HCT116 (cell line): ENCODE measurements at regions not wholly inside any gene's neighbourhood (a gene's known extent, or its start where the extent isn't known, plus 50 kb on each side); places are given as distances from the start of the nearest gene placed in this dataset.

Experiments used
- ATAC-seq: fragments of 200-7000 bp; cut with Tn5 transposase; 2 replicates; pipeline ENCODE4 v1.9.1; 2020; ENCODE audit warnings: mild to moderate bottlenecking, moderate library complexity
- BruUV-seq: library from RNA; stranded (reverse); fragments of 400-500 nt; replicated peaks from 2 replicates; lab custom pipeline; 2021; lab: Mats Ljungman, UMichigan
- CTCF ChIA-PET: fragments of 300-600 bp; sonication (Branson Sonifier 250); formaldehyde crosslinking; loops from one replicate; lab custom pipeline; 2021; ENCODE audit warnings: antibody characterized with exemption; lab: Charles Lee
- POLR2A ChIA-PET: fragments of 300-600, 350-600 bp; sonication (Branson Sonifier 250); formaldehyde crosslinking; loops from one replicate; lab custom pipeline; 2021; ENCODE audit warnings: antibody characterized with exemption; lab: Charles Lee
- RAD21 ChIA-PET, 2 experiments: fragments of 300-600 bp; sonication (Branson Sonifier 250); formaldehyde crosslinking; loops; one replicate each; lab custom pipeline; 2023; ENCODE audit warnings: low total read pairs in 2 of 2; ENCODE audit not compliant: uncharacterized antibody in 2 of 2, unreplicated experiment in 2 of 2, low non-redundant PET in 1 of 2; lab: Charles Lee
- DNase-seq: peaks from one replicate; pipeline ENCODE4 v3.0.0-alpha.2; 2010; ENCODE audit warnings: low read depth, low spot score
- H2AFZ ChIP-seq: fragments of 200-600 bp; shearing (Covaris generic), sonication (generic); 2 replicates; pipeline ENCODE4 v1.6.1; 2017; ENCODE audit warnings: low read depth, mixed run types, mixed read lengths, antibody characterized with exemption, low read length; ENCODE audit not compliant: poor library complexity, severe bottlenecking
- H3K27ac ChIP-seq: 2 replicates; pipeline ENCODE4 v1.5.1; 2012; ENCODE audit warnings: low read depth, low read length
- H3K27me3 ChIP-seq: fragments of 200-600 bp; sonication (generic); 2 replicates; pipeline ENCODE4 v1.6.1; 2016; ENCODE audit warnings: mixed run types, low read length, mixed read lengths; ENCODE audit not compliant: insufficient read depth
- H3K36me3 ChIP-seq, 2 experiments: fragments of 200-500 bp in 1 of 2; fragments of 200-600 bp in 1 of 2; sonication (Bioruptor generic) in 1 of 2; sonication (generic) in 1 of 2; 2 replicates each; pipeline versions ENCODE4 v1.5.1 to v1.6.1; 2014 to 2016; ENCODE audit warnings: low read length in 2 of 2, inconsistent platforms in 1 of 2, mixed read lengths in 1 of 2, mixed run types in 1 of 2; ENCODE audit not compliant: insufficient read depth in 2 of 2, control insufficient read depth in 1 of 2
- H3K4me1 ChIP-seq, 2 experiments: fragments of 200-600 bp in 1 of 2; sonication (generic) in 1 of 2; 2 replicates each; pipeline versions ENCODE4 v1.5.1 to v1.6.1; 2012 to 2017; ENCODE audit warnings: low read length in 2 of 2, inconsistent platforms in 1 of 2, mild to moderate bottlenecking in 1 of 2, mixed read lengths in 1 of 2, mixed run types in 1 of 2, moderate library complexity in 1 of 2; ENCODE audit not compliant: insufficient read depth in 2 of 2, control insufficient read depth in 1 of 2
- H3K4me2 ChIP-seq: fragments of 200-600 bp; sonication (generic); 2 replicates; pipeline ENCODE4 v1.6.1; 2017; ENCODE audit warnings: mixed run types, low read length, mixed read lengths
- H3K4me3 ChIP-seq, 2 experiments: fragments of 200-600 bp in 1 of 2; sonication (generic) in 1 of 2; replicated peaks in 1 of 2; 2 replicates each; pipeline ENCODE4 v1.5.1; 2011 to 2016; ENCODE audit warnings: low read length in 2 of 2, control low read depth in 1 of 2, low read depth in 1 of 2, mild to moderate bottlenecking in 1 of 2, mixed read lengths in 1 of 2, mixed run types in 1 of 2
- H3K79me2 ChIP-seq: fragments of 200-600 bp; sonication (generic); 2 replicates; pipeline ENCODE4 v1.6.1; 2017; ENCODE audit warnings: mild to moderate bottlenecking, mixed run types, low read length, moderate library complexity, mixed read lengths; ENCODE audit not compliant: insufficient read depth
- H3K9ac ChIP-seq: fragments of 200-600 bp; sonication (generic); 2 replicates; pipeline ENCODE4 v1.6.1; 2016; ENCODE audit warnings: low read length, mixed read lengths
- H3K9me2 ChIP-seq: fragments of 200-600 bp; sonication (generic), shearing (Covaris generic); 2 replicates; pipeline ENCODE4 v1.6.1; 2017; ENCODE audit warnings: mixed run types, mild to moderate bottlenecking, moderate library complexity; ENCODE audit not compliant: insufficient read depth
- H3K9me3 ChIP-seq, 2 experiments: fragments of 200-500 bp in 1 of 2; fragments of 200-600 bp in 1 of 2; sonication (Bioruptor generic) in 1 of 2; sonication (generic) in 1 of 2; 2 replicates each; pipeline ENCODE4 v1.6.1; 2014 to 2017; ENCODE audit warnings: low read length in 2 of 2, mixed read lengths in 2 of 2, inconsistent platforms in 1 of 2, low read depth in 1 of 2, mild to moderate bottlenecking in 1 of 2, mixed run types in 1 of 2, moderate library complexity in 1 of 2; ENCODE audit not compliant: control insufficient read depth in 1 of 2, insufficient read depth in 1 of 2
- H4K20me1 ChIP-seq: fragments of 200-600 bp; sonication (generic), shearing (Covaris generic); 2 replicates; pipeline ENCODE4 v1.6.1; 2017; ENCODE audit warnings: mixed run types, mild to moderate bottlenecking, moderate library complexity; ENCODE audit not compliant: insufficient read depth
- CEBPB ChIP-seq: IDR thresholded peaks from 2 replicates; pipeline ENCODE4 v1.6.1; 2012; ENCODE audit warnings: low read depth
- EGR1 ChIP-seq: IDR thresholded peaks from 2 replicates; pipeline ENCODE4 v1.6.1; 2012; ENCODE audit warnings: low read depth
- FOSL1 ChIP-seq: IDR thresholded peaks from 2 replicates; pipeline ENCODE4 v1.6.1; 2012; ENCODE audit warnings: low read depth
- TCF7L2 ChIP-seq: IDR thresholded peaks from 2 replicates; pipeline ENCODE4 v1.7.0; 2011; ENCODE audit warnings: borderline replicate concordance, inconsistent platforms; ENCODE audit not compliant: insufficient read depth, insufficient read length; ENCODE audit errors: extremely low read depth
- YY1 ChIP-seq: IDR thresholded peaks from 2 replicates; pipeline ENCODE4 v1.6.1; 2011; ENCODE audit warnings: low read length, low read depth, moderate library complexity, mild to moderate bottlenecking; ENCODE audit not compliant: insufficient replicate concordance; ENCODE audit errors: extremely low read depth
- ZFX ChIP-seq: fragments of 450-650 bp; IDR thresholded peaks from 2 replicates; pipeline ENCODE4 v1.6.1; 2017
- intact Hi-C: fragments of 100-400 bp; cut with micrococcal nuclease; formaldehyde crosslinking; loops from 2 replicates; pipeline ENCODE4 v1.10.0; 2022
- TF ChIP-seq, protein P1 (sequence below): IDR thresholded peaks from 2 replicates; pipeline ENCODE4 v1.6.1; 2012
- TF ChIP-seq, protein P2 (sequence below), 3 experiments: fragments of 200-600 bp in 1 of 3; sonication (generic) in 1 of 3; IDR thresholded peaks in 2 of 3; conservative IDR thresholded peaks in 1 of 3; 2 replicates each; pipeline ENCODE4 v1.5.1; 2012 to 2017; ENCODE audit warnings: low read depth in 2 of 3, low read length in 2 of 3, antibody characterized with exemption in 1 of 3, borderline replicate concordance in 1 of 3, control low read depth in 1 of 3, mild to moderate bottlenecking in 1 of 3, mixed read lengths in 1 of 3, mixed run types in 1 of 3, moderate library complexity in 1 of 3; ENCODE audit not compliant: insufficient read depth in 1 of 3
- TF ChIP-seq, protein P3 (sequence below): IDR thresholded peaks from 2 replicates; pipeline ENCODE4 v1.6.1; 2011; ENCODE audit warnings: mild to moderate bottlenecking, low read length, moderate library complexity; ENCODE audit not compliant: insufficient replicate concordance; ENCODE audit errors: extremely low read depth
- TF ChIP-seq, protein P4 (sequence below): IDR thresholded peaks from 2 replicates; pipeline ENCODE4 v1.6.1; 2012; ENCODE audit warnings: low read depth

DNA sequence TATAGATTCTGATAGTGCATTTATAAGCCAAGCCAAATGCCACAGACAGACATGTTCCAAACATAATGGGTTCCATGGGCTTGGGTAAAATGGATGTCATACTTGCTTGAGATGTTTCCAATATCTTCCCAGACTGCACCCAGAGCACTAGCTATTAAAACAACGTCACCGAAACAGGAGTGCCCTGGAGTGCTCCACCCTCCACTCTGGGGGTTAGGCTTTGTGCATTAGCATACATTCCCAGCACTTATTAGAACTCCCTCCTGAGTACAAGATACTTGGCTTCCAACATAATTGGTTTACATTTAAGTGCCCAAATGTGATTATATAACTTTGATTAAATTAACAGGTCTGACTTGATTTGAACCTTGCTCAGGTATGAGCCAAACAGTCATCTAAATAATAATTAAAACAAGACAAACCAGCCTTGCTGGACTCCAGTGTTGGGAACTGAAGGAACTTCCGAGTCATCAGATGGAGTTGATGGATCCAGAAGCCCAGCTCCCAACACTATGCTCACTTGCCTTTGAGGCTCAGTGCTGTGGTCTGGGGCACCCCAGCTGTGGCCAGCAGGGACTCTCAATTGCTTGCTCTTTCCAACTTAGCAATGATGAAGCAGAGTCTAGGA lies 60.5 kb upstream of the LGALSL start:
- no TSS peak for BruUV-seq
- Histone ChIP-seq H3K9ac (no peak overlapping the region), H2AFZ (no peak overlapping the region), H3K27me3 (no peaks in the 10 kb centered on the region), H3K4me2 (no peak overlapping the region), H4K20me1 (no peaks in the 10 kb centered on the region), H3K9me2 (no peaks in the 10 kb centered on the region), H3K4me3 (no peak overlapping the region), H3K4me1 (peaks cover 4 to 6% of the 10 kb centered on the region in 2 experiments; a peak in 3 of 4 replicates), H3K36me3 (no peaks in the 10 kb centered on the region), H3K9me3 (no peaks in the 10 kb centered on the region; a peak in 1 of 4 replicates), H3K79me2 (no peaks in the 10 kb centered on the region), H3K27ac (no peak overlapping the region)
- ChIA-PET POLR2A (no interaction called here), RAD21 (no interaction called here), CTCF (no interaction called here)
- DNase-seq (no peak), ATAC-seq (no peak)
- intact Hi-C loops, result no loop called here
- no peak for TF ChIP-seq FOSL1
- TF ChIP-seq, protein P1, sequence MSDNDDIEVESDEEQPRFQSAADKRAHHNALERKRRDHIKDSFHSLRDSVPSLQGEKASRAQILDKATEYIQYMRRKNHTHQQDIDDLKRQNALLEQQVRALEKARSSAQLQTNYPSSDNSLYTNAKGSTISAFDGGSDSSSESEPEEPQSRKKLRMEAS, result no peak
- TF ChIP-seq YY1, result no peak
- TF ChIP-seq EGR1, result no peak
- TF ChIP-seq ZFX, result no peak
- TF ChIP-seq TCF7L2, result no peak
- TF ChIP-seq, protein P2, sequence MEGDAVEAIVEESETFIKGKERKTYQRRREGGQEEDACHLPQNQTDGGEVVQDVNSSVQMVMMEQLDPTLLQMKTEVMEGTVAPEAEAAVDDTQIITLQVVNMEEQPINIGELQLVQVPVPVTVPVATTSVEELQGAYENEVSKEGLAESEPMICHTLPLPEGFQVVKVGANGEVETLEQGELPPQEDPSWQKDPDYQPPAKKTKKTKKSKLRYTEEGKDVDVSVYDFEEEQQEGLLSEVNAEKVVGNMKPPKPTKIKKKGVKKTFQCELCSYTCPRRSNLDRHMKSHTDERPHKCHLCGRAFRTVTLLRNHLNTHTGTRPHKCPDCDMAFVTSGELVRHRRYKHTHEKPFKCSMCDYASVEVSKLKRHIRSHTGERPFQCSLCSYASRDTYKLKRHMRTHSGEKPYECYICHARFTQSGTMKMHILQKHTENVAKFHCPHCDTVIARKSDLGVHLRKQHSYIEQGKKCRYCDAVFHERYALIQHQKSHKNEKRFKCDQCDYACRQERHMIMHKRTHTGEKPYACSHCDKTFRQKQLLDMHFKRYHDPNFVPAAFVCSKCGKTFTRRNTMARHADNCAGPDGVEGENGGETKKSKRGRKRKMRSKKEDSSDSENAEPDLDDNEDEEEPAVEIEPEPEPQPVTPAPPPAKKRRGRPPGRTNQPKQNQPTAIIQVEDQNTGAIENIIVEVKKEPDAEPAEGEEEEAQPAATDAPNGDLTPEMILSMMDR (IDR thresholded peaks at IDR 0.05 in 2 of 3, conservative IDR thresholded peaks at IDR 0.05 in 1 of 3; ENCODE audit: borderline replicate concordance in 1 of 3, insufficient read depth in 1 of 3, low read depth in 2 of 3, low read length in 2 of 3), result no peak
- TF ChIP-seq, protein P3, sequence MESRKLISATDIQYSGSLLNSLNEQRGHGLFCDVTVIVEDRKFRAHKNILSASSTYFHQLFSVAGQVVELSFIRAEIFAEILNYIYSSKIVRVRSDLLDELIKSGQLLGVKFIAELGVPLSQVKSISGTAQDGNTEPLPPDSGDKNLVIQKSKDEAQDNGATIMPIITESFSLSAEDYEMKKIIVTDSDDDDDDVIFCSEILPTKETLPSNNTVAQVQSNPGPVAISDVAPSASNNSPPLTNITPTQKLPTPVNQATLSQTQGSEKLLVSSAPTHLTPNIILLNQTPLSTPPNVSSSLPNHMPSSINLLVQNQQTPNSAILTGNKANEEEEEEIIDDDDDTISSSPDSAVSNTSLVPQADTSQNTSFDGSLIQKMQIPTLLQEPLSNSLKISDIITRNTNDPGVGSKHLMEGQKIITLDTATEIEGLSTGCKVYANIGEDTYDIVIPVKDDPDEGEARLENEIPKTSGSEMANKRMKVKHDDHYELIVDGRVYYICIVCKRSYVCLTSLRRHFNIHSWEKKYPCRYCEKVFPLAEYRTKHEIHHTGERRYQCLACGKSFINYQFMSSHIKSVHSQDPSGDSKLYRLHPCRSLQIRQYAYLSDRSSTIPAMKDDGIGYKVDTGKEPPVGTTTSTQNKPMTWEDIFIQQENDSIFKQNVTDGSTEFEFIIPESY, result no peak
- no peak for TF ChIP-seq CEBPB
- TF ChIP-seq, protein P4, sequence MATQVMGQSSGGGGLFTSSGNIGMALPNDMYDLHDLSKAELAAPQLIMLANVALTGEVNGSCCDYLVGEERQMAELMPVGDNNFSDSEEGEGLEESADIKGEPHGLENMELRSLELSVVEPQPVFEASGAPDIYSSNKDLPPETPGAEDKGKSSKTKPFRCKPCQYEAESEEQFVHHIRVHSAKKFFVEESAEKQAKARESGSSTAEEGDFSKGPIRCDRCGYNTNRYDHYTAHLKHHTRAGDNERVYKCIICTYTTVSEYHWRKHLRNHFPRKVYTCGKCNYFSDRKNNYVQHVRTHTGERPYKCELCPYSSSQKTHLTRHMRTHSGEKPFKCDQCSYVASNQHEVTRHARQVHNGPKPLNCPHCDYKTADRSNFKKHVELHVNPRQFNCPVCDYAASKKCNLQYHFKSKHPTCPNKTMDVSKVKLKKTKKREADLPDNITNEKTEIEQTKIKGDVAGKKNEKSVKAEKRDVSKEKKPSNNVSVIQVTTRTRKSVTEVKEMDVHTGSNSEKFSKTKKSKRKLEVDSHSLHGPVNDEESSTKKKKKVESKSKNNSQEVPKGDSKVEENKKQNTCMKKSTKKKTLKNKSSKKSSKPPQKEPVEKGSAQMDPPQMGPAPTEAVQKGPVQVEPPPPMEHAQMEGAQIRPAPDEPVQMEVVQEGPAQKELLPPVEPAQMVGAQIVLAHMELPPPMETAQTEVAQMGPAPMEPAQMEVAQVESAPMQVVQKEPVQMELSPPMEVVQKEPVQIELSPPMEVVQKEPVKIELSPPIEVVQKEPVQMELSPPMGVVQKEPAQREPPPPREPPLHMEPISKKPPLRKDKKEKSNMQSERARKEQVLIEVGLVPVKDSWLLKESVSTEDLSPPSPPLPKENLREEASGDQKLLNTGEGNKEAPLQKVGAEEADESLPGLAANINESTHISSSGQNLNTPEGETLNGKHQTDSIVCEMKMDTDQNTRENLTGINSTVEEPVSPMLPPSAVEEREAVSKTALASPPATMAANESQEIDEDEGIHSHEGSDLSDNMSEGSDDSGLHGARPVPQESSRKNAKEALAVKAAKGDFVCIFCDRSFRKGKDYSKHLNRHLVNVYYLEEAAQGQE, result no peak
